Epithelial cell of esophagus (primary cell): ENCODE measurements at regions not wholly inside any gene's neighbourhood (a gene's known extent, or its start where the extent isn't known, plus 50 kb on each side); places are given as distances from the start of the nearest gene placed in this dataset.
A peak's percentile ranks its signal among the peaks of the same experiment; 100 is the strongest.

Source experiments
- DNase-seq: peaks from one replicate; pipeline ENCODE4 v3.0.0; 2010; ENCODE audit warnings: low read depth
- H3K4me3 ChIP-seq: 2 replicates; pipeline ENCODE4 v1.5.1; 2011; ENCODE audit warnings: mild to moderate bottlenecking, low read length, control low read depth
- CTCF ChIP-seq: IDR thresholded peaks from 2 replicates; pipeline ENCODE4 v1.5.1; 2011; ENCODE audit warnings: low read depth, mild to moderate bottlenecking, low read length, control low read depth, inconsistent platforms; ENCODE audit not compliant: insufficient read depth; ENCODE audit errors: missing control alignments

GRCh38 chr15:95249524-95249923 is 1018.2 kb downstream of the MCTP2 start:
- H3K4me3 ChIP-seq, result no peak overlapping the region
- no peak for DNase-seq
- TF ChIP-seq CTCF, result no peak

GRCh38 chr15:95252404-95252803 is 1021.0 kb downstream of the MCTP2 start:
- no peak for TF ChIP-seq CTCF
- H3K4me3 ChIP-seq, result no peak overlapping the region
- DNase-seq, result peak; percentile 48

- TF ChIP-seq CTCF, result no peak
- no peak for DNase-seq
- H3K4me3 ChIP-seq, result no peak overlapping the region
These were observed 1022.9 kb downstream of the MCTP2 start for GRCh38 chr15:95254263-95254662.

GRCh38 chr15:95259513-95259912 is 1028.2 kb downstream of the MCTP2 start:
- DNase-seq, result peak; percentile 84

GRCh38 chr15:95259965-95260364 is 1028.6 kb downstream of the MCTP2 start:
- DNase-seq, result peak; percentile 88
- no peak overlapping the region for H3K4me3 ChIP-seq
- TF ChIP-seq CTCF, result no peak

More at GRCh38 chr15:95259513-95259912, 1028.2 kb downstream of the MCTP2 start:
- no peak overlapping the region for H3K4me3 ChIP-seq
- TF ChIP-seq CTCF, result peak; percentile 84

GRCh38 chr15:95260856-95261255 is 1029.5 kb downstream of the MCTP2 start:
- no peak overlapping the region for H3K4me3 ChIP-seq
- no peak for TF ChIP-seq CTCF
- no peak for DNase-seq

- H3K4me3 ChIP-seq, result no peak overlapping the region
- DNase-seq, result peak; percentile 8
- no peak for TF ChIP-seq CTCF
These were observed 1030.2 kb downstream of the MCTP2 start for GRCh38 chr15:95261546-95261945.
